Astrocyte of the spinal cord (primary cell): ENCODE measurements at regions not wholly inside any gene's neighbourhood (a gene's known extent, or its start where the extent isn't known, plus 50 kb on each side); places are given as distances from the start of the nearest gene placed in this dataset.
A peak's percentile ranks its signal among the peaks of the same experiment; 100 is the strongest.

ENCODE experiments used
- DNase-seq: peaks from one replicate; pipeline ENCODE4 v3.0.0; 2011; ENCODE audit warnings: low read depth, low spot score
- H3K4me3 ChIP-seq: 2 replicates; pipeline ENCODE4 v1.5.1; 2011; ENCODE audit warnings: low read depth, mild to moderate bottlenecking, low read length, moderate library complexity
- CTCF ChIP-seq: IDR thresholded peaks from 2 replicates; pipeline ENCODE4 v1.5.1; 2012; ENCODE audit warnings: low read depth, mild to moderate bottlenecking, low read length, inconsistent platforms
- in situ Hi-C: cut with HindIII; loops from 2 replicates; pipeline ENCODE4 v1.10.0; 2017; ENCODE audit warnings: low sequenced_read_pairs

GRCh38 chr1:114286179-114286578, 132.5 kb upstream of the SYT6 start:
- no peak for TF ChIP-seq CTCF
- H3K4me3 ChIP-seq = no peak overlapping the region
- in situ Hi-C loops = no loop called here
- DNase-seq = peak; percentile 30

- TF ChIP-seq CTCF = peak; percentile 95
- in situ Hi-C loops = no loop called here
- no peak overlapping the region for H3K4me3 ChIP-seq
- peak; percentile 85 for DNase-seq
Measured at GRCh38 chr1:114282751-114283403, 129.2 kb upstream of the SYT6 start.

GRCh38 chr1:114278911-114279310, 125.2 kb upstream of the SYT6 start:
- H3K4me3 ChIP-seq = no peak overlapping the region
- in situ Hi-C loops = no loop called here
- TF ChIP-seq CTCF = no peak
- no peak for DNase-seq

- in situ Hi-C loops = no loop called here
- TF ChIP-seq CTCF = no peak
- H3K4me3 ChIP-seq = no peak overlapping the region
- no peak for DNase-seq
Measured at GRCh38 chr1:114278430-114278829, 124.8 kb upstream of the SYT6 start.

GRCh38 chr1:114274621-114275317, 121.1 kb upstream of the SYT6 start:
- no peak overlapping the region for H3K4me3 ChIP-seq
- in situ Hi-C loops = no loop called here
- DNase-seq = no peak
- TF ChIP-seq CTCF = no peak

- TF ChIP-seq CTCF = no peak
- DNase-seq = no peak
- no peak overlapping the region for H3K4me3 ChIP-seq
- in situ Hi-C loops = no loop called here
Measured at GRCh38 chr1:114272593-114272992, 118.9 kb upstream of the SYT6 start.
